ENCODE measurements at regions not wholly inside any gene's neighbourhood (a gene's known extent, or its start where the extent isn't known, plus 50 kb on each side); places are given as distances from the start of the nearest gene placed in this dataset.
"Not testable (repeated sequence)": the region's sequence is repeated elsewhere in the genome, so short reads cannot be mapped to it uniquely, and the experiment has no call there.

DNA sequence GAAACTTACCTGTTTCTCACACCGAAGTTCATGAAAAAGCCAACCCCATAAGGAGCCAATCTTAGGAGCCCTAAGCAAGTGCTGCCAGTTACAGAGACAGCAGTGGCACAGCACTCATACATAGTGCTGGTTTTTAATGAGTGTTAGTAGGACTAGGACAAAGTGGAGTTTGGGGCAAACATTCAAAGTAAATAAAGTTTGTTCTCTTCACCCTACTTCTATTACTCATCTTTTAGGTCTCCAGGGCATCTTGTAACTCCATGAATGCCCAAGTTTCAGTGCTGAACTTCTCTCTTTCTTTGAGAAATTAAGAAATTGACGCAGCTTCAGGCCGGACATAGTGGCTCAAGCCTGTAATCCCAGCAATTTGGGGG, 584.7 kb downstream of the EBF1 start:
- no peak for DNase-seq (ENCODE audit: low spot score)

DNA sequence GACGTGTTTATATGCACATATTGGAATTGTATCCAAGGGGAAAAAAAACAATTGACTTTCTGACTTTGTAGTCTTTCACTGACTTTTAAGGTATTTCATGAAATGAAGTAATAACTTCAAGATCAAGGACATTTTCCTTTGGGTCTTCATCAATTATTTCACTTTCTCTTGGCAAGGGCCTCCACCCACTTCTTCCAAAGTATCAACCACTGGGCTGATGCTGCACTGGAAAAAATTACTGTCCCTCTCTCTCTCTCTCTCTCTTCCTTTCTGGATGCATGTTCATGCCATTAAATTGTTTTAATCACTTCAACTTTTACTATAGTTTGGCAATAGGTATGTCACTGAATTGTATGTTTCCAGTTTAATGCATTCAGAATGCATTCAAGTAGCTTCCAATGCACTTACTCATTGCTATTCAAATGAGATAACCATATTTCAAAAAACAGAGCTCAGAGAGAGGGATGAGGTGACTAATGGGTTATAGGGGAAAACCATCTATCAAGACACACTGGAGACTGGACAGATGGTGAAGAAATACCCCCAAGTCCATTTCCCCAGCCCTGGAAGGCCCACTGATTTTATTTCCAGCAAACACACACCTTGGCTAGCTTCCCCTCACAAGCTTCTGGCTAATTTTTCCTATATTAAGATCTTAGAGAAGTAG, 585.3 kb downstream of the EBF1 start:
- DNase-seq (ENCODE audit: low spot score): peak; percentile 54

DNA sequence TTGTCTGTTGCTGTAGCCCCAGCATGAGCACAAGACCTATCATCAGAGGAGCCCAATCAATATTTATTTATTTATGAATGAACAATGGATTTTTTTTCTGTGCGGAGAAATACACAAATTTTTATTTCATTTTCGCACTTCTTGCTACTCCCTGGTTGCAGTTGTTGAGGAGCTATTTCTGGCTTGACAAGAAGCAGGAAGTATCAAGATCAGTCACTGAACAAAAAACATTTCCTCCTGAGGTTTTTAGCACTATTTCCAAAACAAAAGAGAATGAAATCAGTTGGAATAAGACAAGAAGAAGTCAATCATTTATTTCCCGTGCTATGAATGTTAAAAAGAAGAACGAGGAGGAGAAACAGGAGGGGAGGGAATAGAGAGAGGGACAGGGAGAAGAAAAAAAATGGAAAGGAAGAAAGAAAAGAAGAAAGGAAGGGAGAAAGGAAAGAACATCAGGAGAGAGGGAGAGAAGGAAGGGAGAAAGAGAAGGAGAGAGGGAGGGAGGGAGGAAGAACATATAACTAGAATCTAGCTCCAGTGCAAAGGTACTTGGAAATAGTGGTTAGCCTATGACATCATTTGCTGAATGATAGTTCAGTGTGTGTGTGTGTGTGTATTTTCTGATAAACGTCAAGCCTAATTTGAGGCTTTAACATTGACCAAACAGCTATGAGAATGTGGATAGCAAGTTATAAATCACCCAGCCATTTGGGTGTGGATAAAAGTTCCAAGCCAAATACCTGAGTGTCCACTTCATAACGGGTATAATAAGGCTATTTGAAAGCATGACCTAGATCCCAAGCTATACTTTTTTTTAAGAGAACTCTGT, 586.0 kb downstream of the EBF1 start:
- DNase-seq (ENCODE audit: low spot score): no peak

DNA sequence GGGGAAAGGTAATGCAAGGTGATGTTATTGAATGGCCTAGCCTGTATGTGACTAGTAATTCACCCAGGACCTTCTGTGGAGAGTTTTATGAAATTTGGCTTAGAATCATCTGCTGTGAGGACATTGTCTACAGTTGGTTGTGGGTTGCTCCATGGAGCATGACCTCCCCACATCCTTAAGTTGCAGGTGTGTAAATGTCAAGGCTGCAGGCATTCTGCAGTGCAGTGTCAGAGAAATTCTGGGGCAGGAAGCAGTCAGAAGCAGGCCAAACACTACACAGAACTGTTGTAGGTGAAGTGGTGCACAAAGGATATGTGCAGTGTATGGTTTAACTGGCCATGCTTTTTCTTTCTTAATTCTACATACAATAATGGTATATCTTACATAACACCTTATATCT, 588.3 kb downstream of the EBF1 start:
- DNase-seq (ENCODE audit: low spot score): no peak

DNA sequence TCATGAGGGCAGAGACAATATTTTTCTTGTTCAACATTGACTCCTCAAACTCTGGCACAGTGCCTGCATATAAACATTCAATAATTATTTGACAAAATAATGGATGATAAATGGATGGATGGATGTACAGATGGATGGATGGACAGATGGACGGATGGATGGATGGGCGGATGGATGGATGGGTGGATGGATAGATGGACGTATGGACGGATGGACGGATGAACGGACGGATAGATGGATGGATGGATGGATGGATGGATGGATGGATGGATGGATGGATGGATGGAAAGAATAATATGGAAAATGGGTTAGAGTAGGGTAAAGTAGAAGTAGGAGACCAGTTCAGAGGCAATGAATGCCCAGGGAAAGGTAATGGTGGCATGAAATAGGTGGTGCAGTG, 589.2 kb downstream of the EBF1 start:
- no peak for DNase-seq (ENCODE audit: low spot score)

DNA sequence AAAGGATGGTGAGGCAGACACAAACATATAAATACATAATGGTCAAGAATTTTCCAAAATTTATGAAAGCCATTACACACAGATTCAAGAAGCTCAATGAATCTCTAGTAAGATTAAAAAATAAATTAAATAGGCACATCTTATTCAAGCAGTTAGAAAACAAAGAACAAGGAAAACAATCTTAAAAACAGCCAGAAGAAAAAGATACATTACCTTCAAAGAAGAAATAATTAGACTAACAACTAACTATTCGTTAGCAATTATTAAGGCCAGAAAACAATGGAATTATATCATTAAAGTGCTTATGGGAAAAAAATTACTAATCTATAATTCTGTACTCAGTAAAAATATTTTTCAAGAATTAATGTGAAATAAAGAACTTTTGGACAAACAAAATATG, 593.1 kb downstream of the EBF1 start:
- no peak for DNase-seq (ENCODE audit: low spot score)

DNA sequence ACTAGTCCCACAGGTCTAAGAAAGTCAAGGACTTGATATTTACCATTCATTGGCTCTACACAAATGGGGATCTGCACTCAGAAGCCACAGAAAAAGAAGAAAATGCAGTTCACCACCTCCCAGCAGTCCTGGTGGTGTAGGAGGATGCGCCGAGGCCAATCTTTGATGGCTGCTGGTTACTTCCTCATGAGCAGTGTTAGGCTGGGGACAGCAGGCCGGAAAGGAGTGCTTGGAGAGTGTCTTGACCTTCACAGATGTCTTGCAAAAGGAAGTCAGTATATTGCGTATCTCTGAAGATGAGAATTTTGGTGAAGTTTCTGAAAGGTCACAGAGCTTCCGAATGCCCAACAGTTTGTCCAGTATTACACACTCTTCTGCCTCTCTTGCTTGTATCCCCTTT, 597.0 kb downstream of the EBF1 start:
- no peak for DNase-seq (ENCODE audit: low spot score)

DNA sequence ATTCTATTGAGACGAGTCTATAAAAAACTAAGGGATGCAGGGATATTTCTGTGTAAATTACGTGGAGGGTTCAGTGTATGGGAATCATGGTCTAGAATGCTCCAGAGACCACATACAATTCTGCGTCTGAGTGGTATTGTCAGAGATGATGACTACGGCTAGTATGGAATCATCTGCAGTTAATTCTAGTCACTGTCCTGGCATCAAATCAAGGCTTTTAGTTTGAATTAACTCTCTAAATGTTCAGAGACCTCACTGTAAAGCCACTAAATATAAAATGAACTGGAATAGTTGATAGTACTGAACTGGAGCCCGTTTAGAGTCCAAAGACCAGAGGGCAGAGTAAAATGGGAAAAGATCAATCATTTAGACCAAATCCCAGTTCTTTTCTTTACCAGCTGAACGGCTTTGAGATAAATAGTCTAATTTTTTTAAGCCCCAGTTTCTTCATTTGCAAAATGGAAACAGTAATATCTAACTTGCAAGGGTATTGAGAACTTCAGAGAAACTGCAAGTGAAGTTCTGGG, 599.8 kb downstream of the EBF1 start:
- DNase-seq (ENCODE audit: low spot score): no peak

DNA sequence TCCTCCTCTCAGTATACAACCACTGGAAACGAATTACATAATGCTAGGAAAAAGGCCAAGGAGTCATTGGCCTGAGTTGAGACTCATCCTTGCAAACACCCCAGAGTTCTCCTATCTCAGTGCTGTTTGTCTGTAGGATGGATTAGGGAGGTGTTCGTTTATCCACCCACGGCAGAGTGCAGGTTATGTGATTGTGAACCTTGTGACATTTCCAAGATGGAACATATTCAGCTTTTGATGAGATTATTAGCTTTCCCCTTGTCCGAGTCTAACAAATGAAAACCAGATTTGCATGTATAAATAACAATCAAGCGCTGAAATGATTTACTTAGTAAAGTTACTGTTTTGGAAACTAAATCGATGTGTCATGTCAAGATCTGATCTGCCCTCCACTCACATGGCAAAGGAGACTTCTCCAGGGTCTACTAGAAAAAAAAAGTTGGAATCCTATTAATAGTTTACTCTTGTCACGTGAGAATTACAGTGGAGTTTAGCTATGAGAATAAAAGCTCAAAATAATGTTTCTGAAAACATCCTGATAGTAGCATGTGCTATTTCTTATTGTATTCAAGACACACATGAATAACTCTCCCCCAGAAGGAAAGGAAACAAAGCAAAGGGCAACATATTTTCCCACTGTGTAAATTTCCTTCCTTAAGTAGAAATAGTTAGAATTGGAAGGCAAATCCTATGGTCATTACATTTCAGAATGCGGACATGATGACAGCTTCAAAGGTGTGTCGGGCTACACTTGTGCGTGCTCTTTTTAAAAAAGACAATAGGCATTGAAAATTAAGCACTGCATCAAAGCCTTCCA, 600.4 kb downstream of the EBF1 start:
- peak; percentile 57 for DNase-seq (ENCODE audit: low spot score)

DNA sequence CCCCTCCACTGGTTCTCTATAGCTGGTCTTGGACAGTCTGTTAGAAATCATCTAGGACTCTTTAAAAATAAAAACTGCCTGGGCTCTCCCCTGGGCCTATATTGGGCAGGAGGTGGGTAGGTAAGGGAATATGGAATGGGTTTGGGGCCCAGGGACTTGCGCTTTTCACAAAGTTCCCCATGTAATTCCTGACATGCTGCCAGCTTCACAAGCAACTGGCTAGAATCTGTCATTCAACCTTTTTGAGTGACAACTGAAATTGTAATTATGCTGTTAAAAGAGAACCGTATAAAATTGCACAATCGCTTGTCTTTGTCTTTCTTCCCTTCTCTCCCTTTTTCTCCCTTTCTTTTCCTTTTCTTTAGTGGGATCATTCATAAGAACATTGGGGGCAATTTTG, 603.1 kb downstream of the EBF1 start:
- no peak for DNase-seq (ENCODE audit: low spot score)

DNA sequence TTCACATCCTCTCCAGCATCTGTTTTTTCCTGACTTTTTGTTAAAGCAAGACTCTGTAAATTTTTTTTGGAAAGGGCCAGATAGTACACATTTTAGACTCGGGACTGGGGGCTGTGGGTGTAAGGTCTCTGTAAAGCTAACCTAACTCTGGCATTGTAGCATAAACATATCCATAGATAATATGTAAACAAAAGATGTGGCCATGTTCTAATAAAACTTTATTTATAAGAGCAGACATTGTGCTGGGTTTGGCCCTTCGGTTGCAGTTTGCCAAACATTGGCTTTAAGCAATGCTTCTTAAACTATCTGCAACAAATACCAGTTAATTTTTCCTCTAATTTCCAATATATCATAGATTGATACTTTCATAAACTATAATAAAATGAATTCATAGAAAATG, 605.2 kb downstream of the EBF1 start:
- DNase-seq (ENCODE audit: low spot score): no peak

DNA sequence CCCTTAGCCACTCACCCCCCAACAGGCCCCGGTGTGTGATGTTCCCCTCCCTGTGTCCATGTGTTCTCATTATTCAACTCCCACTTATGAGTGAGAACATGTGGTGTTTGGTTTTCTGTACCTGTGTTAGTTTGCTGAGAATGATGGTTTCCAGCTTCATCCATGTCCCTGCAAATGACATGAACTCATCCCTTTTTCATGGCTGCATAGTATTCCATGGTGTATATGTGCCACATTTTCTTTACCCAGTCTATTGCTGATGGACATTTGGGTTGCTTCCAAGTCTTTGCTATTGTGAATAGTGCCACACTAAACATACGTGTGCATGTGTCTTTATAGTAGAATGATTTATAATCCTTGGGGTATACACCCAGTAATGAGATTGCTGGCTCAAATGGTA, 605.7 kb downstream of the EBF1 start:
- not testable (repeated sequence) for DNase-seq (ENCODE audit: low spot score)

DNA sequence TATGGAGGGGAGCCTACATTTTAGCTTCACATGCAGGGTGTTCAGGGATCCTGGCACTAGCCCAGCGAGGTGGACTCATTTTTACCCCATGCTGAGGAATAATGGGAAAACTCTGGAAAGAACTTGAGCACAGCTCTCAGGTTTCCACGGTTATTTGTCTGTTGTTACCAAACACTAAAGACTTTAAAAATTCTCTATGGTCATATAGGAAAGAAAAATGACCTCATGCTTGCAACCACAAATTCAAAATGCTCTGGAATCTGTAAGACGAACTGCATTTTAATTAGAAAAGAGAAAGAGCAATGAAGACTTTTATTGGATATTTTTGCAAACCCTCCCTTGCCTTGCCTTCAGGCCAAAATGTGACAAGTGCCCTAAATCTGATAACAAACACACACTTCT, 606.9 kb downstream of the EBF1 start:
- peak; percentile 58 for DNase-seq (ENCODE audit: low spot score)

DNA sequence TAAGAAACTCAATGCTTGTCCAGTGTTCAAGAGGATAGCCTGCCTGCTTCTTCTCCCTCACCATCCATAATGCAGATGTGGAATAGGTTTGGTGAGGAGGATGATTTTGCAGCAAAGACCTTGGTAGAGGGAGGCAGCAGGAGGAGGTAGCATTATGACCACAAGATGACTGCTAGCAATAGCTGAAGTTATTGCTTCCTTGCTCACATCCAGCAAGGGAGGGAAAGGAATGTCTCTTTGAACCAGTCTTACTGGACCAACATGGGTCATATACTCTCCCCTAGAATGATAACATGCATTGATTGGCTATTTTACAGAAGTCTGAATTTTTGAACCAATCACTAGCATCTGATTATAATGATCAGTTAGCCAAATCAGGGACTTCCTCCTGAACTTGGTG, 607.6 kb downstream of the EBF1 start:
- DNase-seq (ENCODE audit: low spot score): peak; percentile 49

DNA sequence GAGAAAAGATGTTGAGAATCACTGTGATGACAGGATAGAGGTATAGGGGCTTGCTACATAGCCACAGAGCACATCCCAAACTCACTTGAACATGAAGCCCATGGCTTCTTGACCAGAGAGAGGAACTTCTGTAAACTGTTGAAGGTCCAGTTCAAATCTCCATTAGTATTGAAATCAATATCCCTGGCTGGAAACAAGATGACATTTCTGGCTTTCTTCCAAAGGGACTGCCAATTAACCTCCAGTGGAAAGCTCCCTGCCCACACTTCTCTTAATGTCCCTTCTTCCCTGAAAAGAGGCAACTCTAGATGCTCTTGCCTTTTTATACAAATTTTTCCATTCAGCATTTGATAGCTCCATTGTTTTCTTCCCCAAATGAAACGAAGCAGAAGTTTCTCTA, 612.1 kb downstream of the EBF1 start:
- no peak for DNase-seq (ENCODE audit: low spot score)

DNA sequence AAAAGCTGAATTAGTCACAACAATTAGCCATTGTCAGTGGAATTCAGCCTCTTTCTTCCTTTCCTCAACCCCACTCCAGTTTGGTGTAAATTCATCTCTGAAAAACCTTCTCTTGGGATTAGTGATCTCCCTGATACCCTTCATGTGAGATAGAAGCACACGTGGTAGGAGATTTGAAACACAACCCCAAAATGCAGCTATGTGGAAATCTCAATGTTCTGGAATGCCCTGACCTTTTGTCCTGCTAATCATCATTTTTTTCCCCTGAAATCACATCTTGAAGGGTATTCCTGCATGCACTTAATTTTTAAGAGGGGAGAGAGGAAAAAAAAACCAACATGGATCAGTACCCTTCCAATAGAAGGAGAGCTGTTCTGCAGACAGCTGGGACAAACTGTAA, 612.6 kb downstream of the EBF1 start:
- DNase-seq (ENCODE audit: low spot score): no peak

DNA sequence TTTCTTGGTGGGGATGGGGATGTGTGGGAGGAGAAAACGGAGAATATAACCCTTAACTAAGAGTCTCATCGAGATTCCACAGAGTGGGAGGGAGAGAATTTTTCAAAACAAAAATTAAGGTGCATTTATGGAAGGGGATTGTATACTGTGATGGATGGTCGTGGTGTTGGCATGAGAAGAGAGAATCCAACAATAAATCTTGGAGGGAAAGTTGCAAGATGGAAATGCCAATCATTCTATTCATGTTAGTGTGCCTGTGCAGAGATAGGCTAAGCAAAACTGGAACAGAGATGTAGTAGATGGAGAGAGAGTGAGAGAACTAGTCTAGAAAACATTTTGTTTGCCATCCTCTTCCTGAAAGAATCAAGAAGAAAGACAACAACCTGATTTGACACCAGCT, 613.1 kb downstream of the EBF1 start:
- DNase-seq (ENCODE audit: low spot score): no peak

DNA sequence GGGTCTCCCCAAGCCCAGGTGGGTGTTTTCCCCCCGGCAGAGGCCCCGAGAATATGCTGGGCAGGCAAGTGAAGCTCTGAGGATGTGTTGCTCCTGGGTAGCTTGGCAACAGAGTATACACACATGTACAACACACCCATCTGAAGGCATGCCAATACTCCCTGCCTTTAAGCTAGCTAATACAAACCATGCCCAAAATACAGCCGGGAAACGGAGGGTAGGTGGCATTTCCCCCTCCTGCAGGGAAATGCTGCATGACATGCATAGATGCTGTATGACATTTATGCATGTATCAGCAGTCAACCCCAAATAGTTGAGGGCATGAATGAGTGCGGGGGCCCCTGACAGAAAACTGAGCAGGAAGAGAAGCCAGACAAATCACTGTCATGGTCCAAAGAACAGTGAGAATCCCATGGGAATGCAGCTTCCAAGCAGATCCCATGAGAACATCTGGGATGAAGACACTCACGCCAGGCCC, 614.1 kb downstream of the EBF1 start:
- DNase-seq (ENCODE audit: low spot score): peak; percentile 84

DNA sequence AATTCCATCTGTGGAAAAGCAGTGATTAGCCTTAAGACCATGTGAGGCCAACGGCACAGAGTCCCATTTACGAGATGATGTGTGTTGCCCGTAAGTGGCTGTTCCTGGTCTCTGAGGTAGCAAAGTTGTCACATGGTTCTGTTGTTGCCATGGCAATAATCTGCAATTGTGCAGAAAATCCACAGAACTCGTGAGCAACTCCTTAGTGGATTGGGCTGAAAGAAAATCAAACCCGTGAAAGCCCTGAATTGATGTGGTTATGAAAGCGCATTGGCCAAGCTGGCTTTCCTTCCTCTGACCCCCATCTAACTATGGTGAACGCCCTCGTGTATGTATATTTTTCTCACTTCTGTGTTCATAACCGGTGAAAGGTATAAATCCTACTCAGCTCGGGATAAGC, 614.7 kb downstream of the EBF1 start:
- no peak for DNase-seq (ENCODE audit: low spot score)

DNA sequence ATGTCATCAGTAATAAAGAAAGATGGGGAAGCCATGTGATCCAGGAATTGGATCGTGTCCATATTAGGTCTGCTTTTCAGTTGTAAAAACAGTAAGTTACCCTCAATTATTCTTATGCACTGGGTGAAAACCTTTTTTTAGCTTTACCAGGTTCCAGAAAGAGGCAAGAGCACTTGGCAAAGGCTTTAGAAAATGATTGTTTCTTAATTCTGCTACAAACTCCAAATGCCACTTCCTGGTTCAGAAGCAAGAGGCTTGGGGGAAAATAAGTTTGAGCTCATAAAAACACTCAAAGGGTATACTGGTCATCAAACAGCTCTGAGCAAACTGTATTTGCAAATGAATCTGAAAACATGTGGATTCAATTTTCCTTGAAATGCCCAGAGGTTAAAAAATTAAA, 615.6 kb downstream of the EBF1 start:
- DNase-seq (ENCODE audit: low spot score): peak; percentile 48

DNA sequence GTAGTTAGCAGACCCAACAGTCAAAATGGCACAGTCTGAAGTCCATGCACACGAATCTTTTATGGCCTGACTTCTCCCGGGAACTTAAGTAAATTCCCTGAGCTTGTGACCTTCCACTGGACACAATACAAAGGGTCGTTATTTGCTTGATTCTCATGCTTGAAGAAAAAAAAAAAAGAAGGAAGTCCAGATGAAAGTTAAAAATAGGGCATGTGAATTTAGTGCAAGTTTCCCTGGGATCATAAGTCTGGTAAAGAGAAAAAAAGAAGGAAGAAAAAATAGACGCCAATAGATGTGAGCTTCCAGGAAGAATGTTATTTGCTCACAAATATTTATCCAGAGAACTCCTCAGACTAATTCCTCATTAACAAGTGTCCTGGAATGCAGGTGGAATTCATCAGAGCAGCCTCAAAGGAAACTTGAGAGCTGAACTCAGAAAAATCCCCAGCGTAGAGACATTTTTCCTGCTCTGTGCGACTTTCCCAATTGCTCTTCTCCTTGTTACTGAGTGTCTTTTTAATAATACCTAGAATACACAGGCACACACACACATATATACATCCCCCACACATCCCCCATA, 616.3 kb downstream of the EBF1 start:
- DNase-seq (ENCODE audit: low spot score): no peak

DNA sequence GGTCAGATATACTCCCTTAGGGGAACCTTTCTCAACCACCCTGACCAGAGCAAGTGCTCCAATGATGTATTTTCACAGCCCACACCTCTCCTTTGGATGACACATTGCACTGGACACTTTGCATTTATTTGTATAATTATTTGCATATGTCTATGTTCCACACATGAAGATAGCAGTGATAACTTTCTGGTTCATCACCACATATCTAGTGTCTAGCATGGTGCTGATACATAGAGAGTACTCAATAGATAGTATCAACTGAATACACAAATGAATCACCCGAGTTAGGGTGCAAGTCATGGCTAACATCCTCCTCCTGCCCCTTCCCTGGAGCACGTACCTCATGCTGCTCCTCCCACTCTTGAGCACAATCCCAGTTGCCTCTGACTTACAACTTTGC, 617.6 kb downstream of the EBF1 start:
- DNase-seq (ENCODE audit: low spot score): no peak

Data from AG08395 (cell line).